GM12878 (cell line): ENCODE measurements at regions not wholly inside any gene's neighbourhood (a gene's known extent, or its start where the extent isn't known, plus 50 kb on each side); places are given as distances from the start of the nearest gene placed in this dataset.

ENCODE experiments used
- ATAC-seq: fragments of 200-7000 bp; cut with Tn5 transposase; 3 replicates; pipeline ENCODE4 v1.9.1; 2020; ENCODE audit warnings: mild to moderate bottlenecking, moderate library complexity
- BruUV-seq: library from RNA; stranded (reverse); fragments of 400-500 nt; replicated peaks from 2 replicates; lab custom pipeline; 2021; lab: Mats Ljungman, UMichigan
- CTCF ChIA-PET: fragments of 300-600 bp; sonication (Branson Sonifier 250); formaldehyde crosslinking; extraction: SDS; loops from one replicate; lab custom pipeline; 2021; ENCODE audit warnings: inconsistent platforms; lab: Yijun Ruan, JAX
- POLR2A ChIA-PET: fragments of 350-600 bp; formaldehyde crosslinking; extraction: SDS; loops from one replicate; lab custom pipeline; 2021; ENCODE audit warnings: inconsistent platforms; lab: Charles Lee
- RAD21 ChIA-PET: fragments of 300-600 bp; sonication (Branson Sonifier 250); formaldehyde crosslinking; loops from one replicate; lab custom pipeline; 2023; ENCODE audit warnings: antibody characterized with exemption; ENCODE audit not compliant: unreplicated experiment; lab: Charles Lee
- SMC1A ChIA-PET: fragments of 300-600 bp; sonication (Branson Sonifier 250); formaldehyde crosslinking; loops from one replicate; lab custom pipeline; 2023; ENCODE audit not compliant: unreplicated experiment, uncharacterized antibody; lab: Charles Lee
- DNase-seq: peaks from one replicate; pipeline ENCODE4 v3.0.0-alpha.2; 2011; ENCODE audit warnings: low read depth, low spot score
- FAIRE-seq: peaks from 3 replicates; lab custom pipeline; 2011; peaks lifted over from hg19 to GRCh38; lab: Jason Lieb, UNC
- H2AFZ ChIP-seq: 2 replicates; pipeline ENCODE4 v1.6.0; 2011; ENCODE audit warnings: low read depth, low read length, control low read depth; ENCODE audit not compliant: control insufficient read depth
- H3K27ac ChIP-seq: 2 replicates; pipeline ENCODE4 v1.5.1; 2011; ENCODE audit warnings: control low read depth; ENCODE audit not compliant: control insufficient read depth, insufficient read depth
- H3K27me3 ChIP-seq, 2 experiments: replicated peaks in 1 of 2; 2 replicates each; pipeline versions ENCODE4 v1.6.0 to v1.6.1; 2011; ENCODE audit warnings: low read length in 1 of 2; ENCODE audit not compliant: control insufficient read depth in 2 of 2, insufficient read depth in 2 of 2
- H3K36me3 ChIP-seq, 2 experiments: 2 replicates each; pipeline ENCODE4 v1.5.1; 2011; ENCODE audit warnings: low read length in 1 of 2; ENCODE audit not compliant: control insufficient read depth in 2 of 2, insufficient read depth in 2 of 2
- H3K4me1 ChIP-seq: 2 replicates; pipeline ENCODE4 v1.6.1; 2011; ENCODE audit warnings: mild to moderate bottlenecking, low read length, moderate library complexity, mixed read lengths; ENCODE audit not compliant: control insufficient read depth, insufficient read depth
- H3K4me2 ChIP-seq: 2 replicates; pipeline ENCODE4 v1.6.0; 2011; ENCODE audit warnings: control low read depth; ENCODE audit not compliant: control insufficient read depth, insufficient read depth
- H3K4me3 ChIP-seq: fragments of 200-600 bp; sonication (generic); 2 replicates; pipeline ENCODE4 v1.5.1; 2016
- H3K79me2 ChIP-seq: 2 replicates; pipeline ENCODE4 v1.6.0; 2011; ENCODE audit warnings: low read length; ENCODE audit not compliant: control insufficient read depth, insufficient read depth
- H3K9ac ChIP-seq: 2 replicates; pipeline ENCODE4 v1.8.0; 2011; ENCODE audit warnings: low read length, control low read depth, mixed read lengths; ENCODE audit not compliant: control insufficient read depth, insufficient read depth
- H3K9me3 ChIP-seq: replicated peaks from 3 replicates; pipeline ENCODE4 v1.5.1; 2011; ENCODE audit warnings: mild to moderate bottlenecking, low read length; ENCODE audit not compliant: control insufficient read depth, insufficient read depth
- H4K20me1 ChIP-seq: 2 replicates; pipeline ENCODE4 v1.6.0; 2011; ENCODE audit not compliant: control insufficient read depth, insufficient read depth
- CBFB ChIP-seq: IDR thresholded peaks from 2 replicates; pipeline ENCODE4 v1.6.1; 2016; ENCODE audit warnings: antibody characterized with exemption, low read depth
- ELK1 ChIP-seq: IDR thresholded peaks from 2 replicates; pipeline ENCODE4 v1.6.1; 2012; ENCODE audit warnings: low read depth, low read length, improper control_type of control experiment
- ETV6 ChIP-seq, 2 experiments: fragments of 450-650 bp in 1 of 2; IDR thresholded peaks in 1 of 2; conservative IDR thresholded peaks in 1 of 2; 2 replicates each; pipeline ENCODE4 v1.6.1; 2014; ENCODE audit warnings: antibody characterized with exemption in 1 of 2, borderline replicate concordance in 1 of 2, low read depth in 1 of 2, mild to moderate bottlenecking in 1 of 2, moderate library complexity in 1 of 2
- IKZF1 ChIP-seq: fragments of 450-650 bp; conservative IDR thresholded peaks from 2 replicates; pipeline ENCODE4 v1.6.1; 2017; ENCODE audit warnings: antibody characterized with exemption, mild to moderate bottlenecking
- MLLT1 ChIP-seq: fragments of 450-650 bp; IDR thresholded peaks from 2 replicates; pipeline ENCODE4 v1.6.1; 2016; ENCODE audit warnings: mild to moderate bottlenecking
- NR2C1 ChIP-seq: fragments of 450-650 bp; IDR thresholded peaks from 2 replicates; pipeline ENCODE4 v1.6.1; 2017; ENCODE audit warnings: antibody characterized with exemption, mild to moderate bottlenecking, moderate library complexity
- NR2C2 ChIP-seq: IDR thresholded peaks from 2 replicates; pipeline ENCODE4 v1.6.1; 2011; ENCODE audit warnings: borderline replicate concordance, low read depth; ENCODE audit not compliant: control insufficient read depth, insufficient read length
- PML ChIP-seq: IDR thresholded peaks from 2 replicates; pipeline ENCODE4 v1.6.1; 2012; ENCODE audit warnings: low read length, inconsistent platforms
- SP1 ChIP-seq: IDR thresholded peaks from one replicate; pipeline ENCODE4 v1.6.1; 2011; ENCODE audit warnings: low read depth, low read length
- STAT1 ChIP-seq: fragments of 450-650 bp; conservative IDR thresholded peaks from 2 replicates; pipeline ENCODE4 v1.6.1; 2014; ENCODE audit warnings: antibody characterized with exemption, mild to moderate bottlenecking
- WGBS: methylation state at CpG from one replicate; pipeline ENCODE4 v1.1.6; 2016; ENCODE audit warnings: low lambda C conversion rate; ENCODE audit not compliant: insufficient replicate concordance, insufficient coverage; ENCODE audit errors: missing lambda C conversion rate; 5-methylcytosine and 5-hydroxymethylcytosine counted together
- in situ Hi-C: fragments of 300-500 bp; cut with MboI; formaldehyde crosslinking; loops from 9 replicates; pipeline ENCODE4 v1.14.3; 2018; ENCODE audit warnings: mixed read lengths
- intact Hi-C: fragments of 100-400 bp; cut with micrococcal nuclease; formaldehyde crosslinking; loops from one replicate; pipeline ENCODE4 v1.14.2; 2022; ENCODE audit not compliant: unreplicated experiment
- TF ChIP-seq, protein P1 (sequence below): fragments of 450-650 bp; IDR thresholded peaks from 2 replicates; pipeline ENCODE4 v1.6.1; 2016; ENCODE audit warnings: mild to moderate bottlenecking
- TF ChIP-seq, protein P2 (sequence below): IDR thresholded peaks from 2 replicates; pipeline ENCODE4 v1.6.1; 2011; ENCODE audit warnings: low read depth, mild to moderate bottlenecking, low read length, moderate library complexity, borderline replicate concordance; ENCODE audit errors: extremely low read depth

DNA sequence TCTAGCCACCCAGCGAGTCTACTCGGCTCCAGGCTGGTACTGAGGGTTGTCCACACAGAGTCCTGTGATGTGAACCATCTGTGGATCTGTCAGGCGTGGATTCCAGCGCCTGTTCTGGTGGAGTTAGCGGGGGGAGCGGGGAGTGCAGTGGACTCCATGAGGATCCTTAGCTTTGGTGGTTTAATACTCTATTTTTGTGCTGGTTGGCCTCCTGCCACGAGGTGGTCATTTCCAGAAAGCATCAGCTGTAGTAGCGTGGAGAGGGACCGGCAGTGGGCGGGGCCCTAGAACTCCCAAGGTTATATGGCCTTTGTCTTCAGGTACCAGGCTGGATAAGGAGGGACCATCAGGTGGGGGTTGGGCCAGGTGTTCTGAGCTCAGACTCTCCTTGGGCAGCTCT is 446.5 kb downstream of the EDEM1 start:
- no peak for TF ChIP-seq ETV6 (conservative IDR thresholded peaks at IDR 0.05 in 1 of 2, IDR thresholded peaks at IDR 0.05 in 1 of 2; ENCODE audit: borderline replicate concordance in 1 of 2, low read depth in 1 of 2)
- TF ChIP-seq NR2C2 = no peak
- CTCF ChIA-PET = no interaction called here
- FAIRE-seq (no peak), DNase-seq (no peak), ATAC-seq (no peak)
- Histone ChIP-seq H4K20me1 (no peaks in the 10 kb centered on the region), H2AFZ (no peak overlapping the region), H3K4me2 (no peak overlapping the region), H3K4me1 (no peaks in the 10 kb centered on the region), H3K27me3 (no peaks in the 10 kb centered on the region), H3K9ac (no peak overlapping the region), H3K27ac (no peak overlapping the region), H3K79me2 (no peaks in the 10 kb centered on the region), H3K36me3 (no peaks in the 10 kb centered on the region), H3K4me3 (no peak overlapping the region), H3K9me3 (no peaks in the 10 kb centered on the region)
- intact Hi-C loops = no loop called here
- SMC1A ChIA-PET = no interaction called here
- POLR2A ChIA-PET = no interaction called here
- RAD21 ChIA-PET = no interaction called here
- WGBS = 49% methylated on average over 10 of the region's 10 CpGs
- no TSS peak for BruUV-seq
- in situ Hi-C loops = no loop called here

GRCh38 chr3:5634411-5634810 is 446.9 kb downstream of the EDEM1 start:
- ChIA-PET POLR2A (no interaction called here), SMC1A (interaction anchor here (0.8 kb wide), 1 partner anchor 16 kb away, joined by 3 read pairs; no protein-coding TSS in a partner anchor), RAD21 (interaction anchor here (1.2 kb wide), 1 partner anchor 92 kb away, joined by 3 read pairs; no protein-coding TSS in a partner anchor), CTCF (no interaction called here)
- Histone ChIP-seq H2AFZ (no peak overlapping the region), H3K4me3 (no peak overlapping the region), H3K4me1 (no peaks in the 10 kb centered on the region), H4K20me1 (no peaks in the 10 kb centered on the region), H3K36me3 (no peaks in the 10 kb centered on the region), H3K79me2 (no peaks in the 10 kb centered on the region), H3K9me3 (no peaks in the 10 kb centered on the region), H3K9ac (no peak overlapping the region), H3K4me2 (no peak overlapping the region), H3K27ac (no peak overlapping the region), H3K27me3 (no peaks in the 10 kb centered on the region)
- in situ Hi-C loops (no loop called here), intact Hi-C loops (no loop called here)
- no peak for DNase-seq
- no peak for ATAC-seq
- no TSS peak for BruUV-seq
- WGBS = 48% methylated on average over 5 of the region's 6 CpGs
- no peak for FAIRE-seq
- TF ChIP-seq NR2C1 = no peak
- TF ChIP-seq SP1 = no peak
- no peak for TF ChIP-seq ELK1
- TF ChIP-seq, protein P1, sequence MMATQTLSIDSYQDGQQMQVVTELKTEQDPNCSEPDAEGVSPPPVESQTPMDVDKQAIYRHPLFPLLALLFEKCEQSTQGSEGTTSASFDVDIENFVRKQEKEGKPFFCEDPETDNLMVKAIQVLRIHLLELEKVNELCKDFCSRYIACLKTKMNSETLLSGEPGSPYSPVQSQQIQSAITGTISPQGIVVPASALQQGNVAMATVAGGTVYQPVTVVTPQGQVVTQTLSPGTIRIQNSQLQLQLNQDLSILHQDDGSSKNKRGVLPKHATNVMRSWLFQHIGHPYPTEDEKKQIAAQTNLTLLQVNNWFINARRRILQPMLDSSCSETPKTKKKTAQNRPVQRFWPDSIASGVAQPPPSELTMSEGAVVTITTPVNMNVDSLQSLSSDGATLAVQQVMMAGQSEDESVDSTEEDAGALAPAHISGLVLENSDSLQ = no peak
- TF ChIP-seq, protein P2, sequence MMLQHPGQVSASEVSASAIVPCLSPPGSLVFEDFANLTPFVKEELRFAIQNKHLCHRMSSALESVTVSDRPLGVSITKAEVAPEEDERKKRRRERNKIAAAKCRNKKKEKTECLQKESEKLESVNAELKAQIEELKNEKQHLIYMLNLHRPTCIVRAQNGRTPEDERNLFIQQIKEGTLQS = no peak
- no peak for TF ChIP-seq CBFB
- no peak for TF ChIP-seq MLLT1
- no peak for TF ChIP-seq NR2C2
- TF ChIP-seq STAT1 = no peak
- no peak for TF ChIP-seq IKZF1
- no peak for TF ChIP-seq PML
